Skeletal muscle tissue (tissue), 3 donors: ENCODE measurements at regions not wholly inside any gene's neighbourhood (a gene's known extent, or its start where the extent isn't known, plus 50 kb on each side); places are given as distances from the start of the nearest gene placed in this dataset.
"Not testable (repeated sequence)": the region's sequence is repeated elsewhere in the genome, so short reads cannot be mapped to it uniquely, and the experiment has no call there.

Experiments used
- H3K27ac ChIP-seq: one replicate; pipeline ENCODE4 v1.7.0; 2013; ENCODE audit warnings: mild to moderate bottlenecking, low read depth, low read length, inconsistent platforms
- H3K27me3 ChIP-seq, 3 donors: one replicate each; pipeline ENCODE4 v1.7.0; 2013; ENCODE audit warnings: low read length in 3 of 3; ENCODE audit not compliant: control insufficient read depth in 3 of 3, insufficient read depth in 3 of 3
- H3K36me3 ChIP-seq, 3 donors: one replicate each; pipeline ENCODE4 v1.7.0; 2013; ENCODE audit warnings: low read length in 3 of 3; ENCODE audit not compliant: control insufficient read depth in 3 of 3, insufficient read depth in 3 of 3
- H3K4me1 ChIP-seq, 3 donors: one replicate each; pipeline ENCODE4 v1.7.0; 2013; ENCODE audit warnings: low read length in 3 of 3, mild to moderate bottlenecking in 3 of 3; ENCODE audit not compliant: control insufficient read depth in 3 of 3, insufficient read depth in 3 of 3
- H3K4me3 ChIP-seq, 3 donors: one replicate each; pipeline ENCODE4 v1.7.0; 2013; ENCODE audit warnings: low read length in 3 of 3
- H3K9ac ChIP-seq, 3 donors: one replicate each; pipeline ENCODE4 v1.7.0; 2013; ENCODE audit warnings: low read length in 3 of 3, mild to moderate bottlenecking in 3 of 3, moderate library complexity in 2 of 3, low read depth in 1 of 3
- H3K9me3 ChIP-seq, 3 donors: one replicate each; pipeline ENCODE4 v1.7.0; 2013; ENCODE audit warnings: low read length in 3 of 3; ENCODE audit not compliant: control insufficient read depth in 3 of 3
- donor health status: Osteomylitis.

- no peak overlapping the region for H3K9ac ChIP-seq
- no peaks in the 10 kb centered on the region for H3K4me1 ChIP-seq
These were observed 86.8 kb downstream of the TEX35 start for GRCh38 chr1:178599745-178600144.

GRCh38 chr1:178603926-178604325 is 91.0 kb downstream of the TEX35 start:
- no peak overlapping the region for H3K4me3 ChIP-seq
- H3K9me3 ChIP-seq, result no peaks in the 10 kb centered on the region
- H3K36me3 ChIP-seq, result no peaks in the 10 kb centered on the region

More at GRCh38 chr1:178599745-178600144, 86.8 kb downstream of the TEX35 start:
- H3K4me3 ChIP-seq, result no peak overlapping the region
- no peaks in the 10 kb centered on the region for H3K36me3 ChIP-seq
- H3K27me3 ChIP-seq, result no peaks in the 10 kb centered on the region
- no peaks in the 10 kb centered on the region for H3K9me3 ChIP-seq
- H3K27ac ChIP-seq, result no peak overlapping the region

GRCh38 chr1:178606839-178607238 is 93.9 kb downstream of the TEX35 start:
- no peak overlapping the region for H3K27ac ChIP-seq
- H3K4me1 ChIP-seq, result peaks cover 0 to 5% (median 0%) of the 10 kb centered on the region in 3 donors
- H3K9me3 ChIP-seq, result no peaks in the 10 kb centered on the region
- no peak overlapping the region for H3K4me3 ChIP-seq
- no peak overlapping the region for H3K9ac ChIP-seq
- H3K27me3 ChIP-seq, result no peaks in the 10 kb centered on the region
- H3K36me3 ChIP-seq, result no peaks in the 10 kb centered on the region

More at GRCh38 chr1:178603926-178604325, 91.0 kb downstream of the TEX35 start:
- Histone ChIP-seq H3K27me3 (no peaks in the 10 kb centered on the region), H3K9ac (no peak overlapping the region), H3K27ac (no peak overlapping the region), H3K4me1 (peaks cover 0 to 5% (median 0%) of the 10 kb centered on the region in 3 donors)

GRCh38 chr1:178607718-178608408 is 95.0 kb downstream of the TEX35 start:
- no peak overlapping the region for H3K4me3 ChIP-seq
- H3K27ac ChIP-seq, result no peak overlapping the region
- no peaks in the 10 kb centered on the region for H3K27me3 ChIP-seq
- no peaks in the 10 kb centered on the region for H3K36me3 ChIP-seq
- no peaks in the 10 kb centered on the region for H3K9me3 ChIP-seq
- H3K4me1 ChIP-seq, result peaks cover 0 to 5% (median 0%) of the 10 kb centered on the region in 3 donors
- no peak overlapping the region for H3K9ac ChIP-seq

- Histone ChIP-seq H3K4me1 (peaks cover 0 to 5% (median 0%) of the 10 kb centered on the region in 3 donors), H3K4me3 (no peak overlapping the region), H3K9me3 (peaks cover 0 to 3% (median 0%) of the 10 kb centered on the region in 3 donors), H3K27ac (no peak overlapping the region), H3K27me3 (no peaks in the 10 kb centered on the region), H3K9ac (no peak overlapping the region), H3K36me3 (no peaks in the 10 kb centered on the region)
These were observed 96.1 kb downstream of the TEX35 start for GRCh38 chr1:178609015-178609414.

- H3K36me3 ChIP-seq, H3K27me3 ChIP-seq, H3K9ac ChIP-seq, H3K4me1 ChIP-seq, H3K4me3 ChIP-seq, H3K27ac ChIP-seq, H3K9me3 ChIP-seq: not testable (repeated sequence)
These were observed 97.9 kb downstream of the TEX35 start for GRCh38 chr1:178610690-178611410.

GRCh38 chr1:178612261-178612660 is 99.4 kb downstream of the TEX35 start:
- no peak overlapping the region for H3K9ac ChIP-seq
- H3K4me1 ChIP-seq, result peaks cover 0 to 5% (median 0%) of the 10 kb centered on the region in 3 donors
- H3K36me3 ChIP-seq, result no peaks in the 10 kb centered on the region
- peaks cover 0 to 3% (median 0%) of the 10 kb centered on the region in 3 donors for H3K9me3 ChIP-seq
- H3K4me3 ChIP-seq, result no peak overlapping the region
- H3K27me3 ChIP-seq, result no peaks in the 10 kb centered on the region
- H3K27ac ChIP-seq, result no peak overlapping the region

GRCh38 chr1:178613271-178613945 is 100.5 kb downstream of the TEX35 start:
- Histone ChIP-seq H3K9ac (no peak overlapping the region), H3K4me3 (no peak overlapping the region), H3K27ac (no peak overlapping the region), H3K36me3 (no peaks in the 10 kb centered on the region), H3K4me1 (no peaks in the 10 kb centered on the region), H3K9me3 (peaks cover 0 to 3% (median 0%) of the 10 kb centered on the region in 3 donors), H3K27me3 (no peaks in the 10 kb centered on the region)

GRCh38 chr1:178614286-178614685 is 101.4 kb downstream of the TEX35 start:
- Histone ChIP-seq H3K27ac (no peak overlapping the region), H3K9ac (no peak overlapping the region), H3K4me3 (no peak overlapping the region), H3K9me3 (peaks cover 0 to 3% (median 0%) of the 10 kb centered on the region in 3 donors), H3K36me3 (no peaks in the 10 kb centered on the region), H3K4me1 (no peaks in the 10 kb centered on the region), H3K27me3 (no peaks in the 10 kb centered on the region)
